GM13976 (cell line): ENCODE measurements at regions not wholly inside any gene's neighbourhood (a gene's known extent, or its start where the extent isn't known, plus 50 kb on each side); places are given as distances from the start of the nearest gene placed in this dataset.

Source experiments
- DNase-seq: peaks from one replicate; pipeline ENCODE4 v3.0.0; 2012; ENCODE audit warnings: low spot score
- CTCF ChIP-seq: IDR thresholded peaks from 2 replicates; pipeline ENCODE4 v1.5.1; 2012; ENCODE audit warnings: borderline replicate concordance, mild to moderate bottlenecking; ENCODE audit not compliant: insufficient read depth; ENCODE audit errors: extremely low read depth, missing control alignments, control extremely low read depth
- in situ Hi-C: fragments of 300-500 bp; cut with MboI; formaldehyde crosslinking; loops from one replicate; pipeline ENCODE4 v1.12.0; 2022; ENCODE audit warnings: low sequenced_read_pairs, mixed read lengths, inconsistent platforms; ENCODE audit not compliant: unreplicated experiment

GRCh38 chr1:184210862-184211261, 159.3 kb downstream of the TSEN15 start:
- TF ChIP-seq CTCF: no peak
- DNase-seq: no peak
- in situ Hi-C loops: loop anchor here (25.0 kb wide), 1 partner anchor 549 kb away; the partner anchor contains the start of gene APOBEC4

GRCh38 chr1:184212649-184213314, 161.3 kb downstream of the TSEN15 start:
- no peak for TF ChIP-seq CTCF
- DNase-seq: no peak
- in situ Hi-C loops: loop anchor here (25.0 kb wide), 1 partner anchor 550 kb away; the partner anchor contains the start of gene APOBEC4

GRCh38 chr1:184214128-184214527, 162.6 kb downstream of the TSEN15 start:
- TF ChIP-seq CTCF: no peak
- in situ Hi-C loops: loop anchor here (25.0 kb wide), 1 partner anchor 552 kb away; the partner anchor contains the start of gene APOBEC4
- DNase-seq: no peak

GRCh38 chr1:184215274-184215925, 163.9 kb downstream of the TSEN15 start:
- DNase-seq: no peak
- TF ChIP-seq CTCF: no peak
- in situ Hi-C loops: loop anchor here (25.0 kb wide), 1 partner anchor 553 kb away; the partner anchor contains the start of gene APOBEC4

- no peak for TF ChIP-seq CTCF
- in situ Hi-C loops: loop anchor here (25.0 kb wide), 1 partner anchor 556 kb away; the partner anchor contains the start of gene APOBEC4
- no peak for DNase-seq
Measured at GRCh38 chr1:184218458-184219075, 167.0 kb downstream of the TSEN15 start.

GRCh38 chr1:184219414-184219813, 167.4 kb upstream of the C1orf21 start:
- in situ Hi-C loops: loop anchor here (25.0 kb wide), 1 partner anchor 557 kb away; the partner anchor contains the start of gene APOBEC4
- no peak for DNase-seq
- no peak for TF ChIP-seq CTCF
